Stomach (tissue), 8 donors: ENCODE measurements at regions not wholly inside any gene's neighbourhood (a gene's known extent, or its start where the extent isn't known, plus 50 kb on each side); places are given as distances from the start of the nearest gene placed in this dataset.
A peak's percentile ranks its signal among the peaks of the same experiment; 100 is the strongest.

Source experiments
- DNase-seq, 2 donors: peaks; one replicate each; pipeline versions ENCODE4 v3.0.0 to v3.0.0-alpha.2; 2013 to 2019
- H3K27ac ChIP-seq, 5 donors: fragments of 200-600 bp in 4 of 5; sonication (generic) in 4 of 5; one replicate each; pipeline ENCODE4 v1.5.1; 2013 to 2019; ENCODE audit warnings: mild to moderate bottlenecking in 1 of 5, moderate library complexity in 1 of 5
- H3K27me3 ChIP-seq, 3 donors: fragments of 200-600 bp; sonication (generic); one replicate each; pipeline ENCODE4 v1.5.1; 2017 to 2019; ENCODE audit warnings: mixed run types in 1 of 3
- H3K36me3 ChIP-seq, 4 donors: fragments of 200-600 bp; sonication (generic); 1 replicate in 3 of 4; 2 replicates in 1 of 4; pipeline ENCODE4 v1.5.1; 2016 to 2019
- H3K4me1 ChIP-seq, 4 donors: fragments of 200-600 bp; sonication (generic); one replicate each; pipeline ENCODE4 v1.5.1; 2016 to 2019
- H3K4me3 ChIP-seq, 4 donors: fragments of 200-600 bp; sonication (generic) in 3 of 4; one replicate each; pipeline ENCODE4 v1.5.1; 2016 to 2019; ENCODE audit warnings: mild to moderate bottlenecking in 1 of 4
- H3K9me3 ChIP-seq, 4 donors: fragments of 200-600 bp; sonication (generic); one replicate each; pipeline ENCODE4 v1.5.1; 2016 to 2019
- EP300 ChIP-seq: sonication (generic); formaldehyde crosslinking; IDR thresholded peaks from one replicate; pipeline ENCODE4 v1.6.1; 2017; ENCODE audit warnings: antibody characterized with exemption
- POLR2A ChIP-seq, 4 donors: fragments of 450-650 bp; IDR thresholded peaks; one replicate each; pipeline ENCODE4 v1.6.1; 2016; ENCODE audit warnings: antibody characterized with exemption in 4 of 4, control low read depth in 2 of 4, mild to moderate bottlenecking in 1 of 4, moderate library complexity in 1 of 4
- POLR2AphosphoS5 ChIP-seq, 3 donors: sonication (generic); formaldehyde crosslinking; IDR thresholded peaks; one replicate each; pipeline ENCODE4 v1.6.1; 2016; ENCODE audit warnings: antibody characterized with exemption in 3 of 3
- WGBS, 5 donors: extraction: QIAGEN DNeasy Blood & Tissue Kit in 3 of 5; methylation state at CpG; one replicate each; pipeline versions ENCODE4 v1.1.5 to v1.1.7; 2013 to 2018; 5-methylcytosine and 5-hydroxymethylcytosine counted together
- intact Hi-C: fragments of 100-400 bp; cut with DNase I; formaldehyde crosslinking; loops from one replicate; pipeline ENCODE4 v1.15.1; 2023; ENCODE audit warnings: low total_unique reads
- TF ChIP-seq, protein P1 (sequence below), 7 experiments: fragments of 450-650 bp in 4 of 7; fragments of 200-600 bp in 3 of 7; sonication (generic) in 3 of 7; IDR thresholded peaks; one replicate each; pipeline ENCODE4 v1.5.1; 2016 to 2019; ENCODE audit warnings: antibody characterized with exemption in 7 of 7, control low read depth in 2 of 7, mild to moderate bottlenecking in 1 of 7
- donor health status: healthy with polysubstance abuse.
- donor health status: Bipolar disorder and iron deficiency.
- donor health status: healthy.

DNA sequence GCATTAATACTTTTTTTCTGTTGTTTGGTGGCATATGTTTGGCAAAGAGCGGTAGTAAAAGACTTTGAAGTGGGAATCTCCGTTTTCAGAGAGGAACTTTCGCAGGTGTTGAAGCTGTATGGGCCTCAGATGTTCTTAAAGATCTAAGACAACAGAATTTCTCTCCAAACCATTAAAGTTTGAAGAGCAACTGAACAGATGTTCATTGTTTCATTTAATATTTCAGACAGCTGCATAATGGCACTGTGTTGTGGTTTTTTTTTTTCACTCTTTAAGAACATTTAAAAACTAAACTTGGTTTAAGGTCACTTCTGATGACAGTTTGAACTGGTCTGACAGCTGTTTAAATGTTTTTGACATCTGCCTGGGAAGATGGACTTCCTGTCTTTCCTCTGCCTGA, 882.7 kb upstream of the PCDH10 start:
- no peaks in the 10 kb centered on the region for H3K9me3 ChIP-seq
- intact Hi-C loops, result no loop called here
- TF ChIP-seq POLR2AphosphoS5 (IDR thresholded peaks at IDR 0.05) (no peak), EP300 (no peak), POLR2A (IDR thresholded peaks at IDR 0.05) (no peak)
- TF ChIP-seq, protein P1, sequence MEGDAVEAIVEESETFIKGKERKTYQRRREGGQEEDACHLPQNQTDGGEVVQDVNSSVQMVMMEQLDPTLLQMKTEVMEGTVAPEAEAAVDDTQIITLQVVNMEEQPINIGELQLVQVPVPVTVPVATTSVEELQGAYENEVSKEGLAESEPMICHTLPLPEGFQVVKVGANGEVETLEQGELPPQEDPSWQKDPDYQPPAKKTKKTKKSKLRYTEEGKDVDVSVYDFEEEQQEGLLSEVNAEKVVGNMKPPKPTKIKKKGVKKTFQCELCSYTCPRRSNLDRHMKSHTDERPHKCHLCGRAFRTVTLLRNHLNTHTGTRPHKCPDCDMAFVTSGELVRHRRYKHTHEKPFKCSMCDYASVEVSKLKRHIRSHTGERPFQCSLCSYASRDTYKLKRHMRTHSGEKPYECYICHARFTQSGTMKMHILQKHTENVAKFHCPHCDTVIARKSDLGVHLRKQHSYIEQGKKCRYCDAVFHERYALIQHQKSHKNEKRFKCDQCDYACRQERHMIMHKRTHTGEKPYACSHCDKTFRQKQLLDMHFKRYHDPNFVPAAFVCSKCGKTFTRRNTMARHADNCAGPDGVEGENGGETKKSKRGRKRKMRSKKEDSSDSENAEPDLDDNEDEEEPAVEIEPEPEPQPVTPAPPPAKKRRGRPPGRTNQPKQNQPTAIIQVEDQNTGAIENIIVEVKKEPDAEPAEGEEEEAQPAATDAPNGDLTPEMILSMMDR (IDR thresholded peaks at IDR 0.05), result no peak
- no peaks in the 10 kb centered on the region for H3K4me1 ChIP-seq
- no peaks in the 10 kb centered on the region for H3K36me3 ChIP-seq
- H3K4me3 ChIP-seq, result no peak overlapping the region
- WGBS, 5 donors, result 60 to 83% (median 73%) methylated on average over 3 of the region's 3 CpGs
- H3K27me3 ChIP-seq, result no peaks in the 10 kb centered on the region
- H3K27ac ChIP-seq, result no peak overlapping the region
- DNase-seq, result peak in 1 of 2 donors; percentile 5

DNA sequence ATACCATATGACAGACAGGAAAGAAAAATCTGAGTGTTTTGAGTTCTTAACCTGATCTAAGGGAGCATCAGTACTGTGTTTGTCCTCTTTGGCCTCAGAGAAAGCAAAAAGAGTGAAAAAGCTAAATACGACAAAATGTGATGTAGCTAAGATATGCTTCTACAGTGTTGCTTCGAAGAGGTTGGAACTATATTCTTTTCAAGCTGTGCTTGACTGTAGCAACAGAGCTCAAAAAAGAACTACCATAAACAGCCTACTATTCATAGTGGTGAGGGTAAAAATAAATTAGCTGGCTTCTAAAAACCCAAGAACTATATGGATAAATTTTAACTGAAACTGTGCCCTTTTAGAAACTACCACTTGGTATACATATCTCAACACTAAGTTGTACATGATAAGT, 881.8 kb upstream of the PCDH10 start:
- no peak overlapping the region for H3K4me3 ChIP-seq
- 86 to 93% (median 89%) methylated on average over 2 of the region's 2 CpGs for WGBS, 5 donors
- H3K27ac ChIP-seq, result no peak overlapping the region
- DNase-seq, result no peak
- no peaks in the 10 kb centered on the region for H3K36me3 ChIP-seq
- no peaks in the 10 kb centered on the region for H3K4me1 ChIP-seq
- TF ChIP-seq, protein P1 (IDR thresholded peaks at IDR 0.05), result no peak
- TF ChIP-seq POLR2A (IDR thresholded peaks at IDR 0.05) (no peak), POLR2AphosphoS5 (IDR thresholded peaks at IDR 0.05) (no peak), EP300 (no peak)
- no peaks in the 10 kb centered on the region for H3K27me3 ChIP-seq
- H3K9me3 ChIP-seq, result no peaks in the 10 kb centered on the region
- intact Hi-C loops, result no loop called here

DNA sequence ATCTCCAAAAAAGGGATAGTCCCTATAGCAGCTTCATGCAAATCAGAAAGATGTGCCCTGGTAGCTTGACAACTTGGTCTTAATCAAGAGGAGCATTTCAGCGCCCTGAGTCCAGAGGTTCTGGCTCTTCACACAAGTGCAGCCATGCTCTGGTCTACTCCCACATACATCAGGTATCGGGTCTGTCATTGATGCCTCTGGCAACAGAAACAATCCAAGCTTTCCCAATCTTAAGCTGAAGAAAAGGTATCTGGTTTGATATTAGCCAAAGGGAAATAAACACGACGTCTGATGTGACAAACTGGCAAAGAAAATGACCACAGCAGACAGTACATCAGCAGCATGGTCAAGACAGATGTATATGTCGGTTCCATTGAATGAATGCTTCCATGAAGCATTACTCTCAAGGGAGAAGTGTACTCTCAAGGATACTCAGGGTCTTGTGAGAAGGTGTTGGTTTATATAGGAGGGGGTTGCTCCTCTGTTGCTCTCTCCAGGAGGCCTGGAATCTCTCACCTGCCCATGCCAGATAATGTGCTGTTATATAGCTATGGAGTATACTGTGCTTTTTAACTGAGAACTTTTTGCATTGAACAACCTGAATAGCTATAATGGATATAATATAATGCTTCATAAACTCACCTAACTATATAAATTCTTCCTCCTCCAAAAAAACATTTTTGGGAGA, 879.6 kb upstream of the PCDH10 start:
- TF ChIP-seq EP300, result no peak
- TF ChIP-seq, protein P1 (IDR thresholded peaks at IDR 0.05), result no peak
- intact Hi-C loops, result no loop called here

DNA sequence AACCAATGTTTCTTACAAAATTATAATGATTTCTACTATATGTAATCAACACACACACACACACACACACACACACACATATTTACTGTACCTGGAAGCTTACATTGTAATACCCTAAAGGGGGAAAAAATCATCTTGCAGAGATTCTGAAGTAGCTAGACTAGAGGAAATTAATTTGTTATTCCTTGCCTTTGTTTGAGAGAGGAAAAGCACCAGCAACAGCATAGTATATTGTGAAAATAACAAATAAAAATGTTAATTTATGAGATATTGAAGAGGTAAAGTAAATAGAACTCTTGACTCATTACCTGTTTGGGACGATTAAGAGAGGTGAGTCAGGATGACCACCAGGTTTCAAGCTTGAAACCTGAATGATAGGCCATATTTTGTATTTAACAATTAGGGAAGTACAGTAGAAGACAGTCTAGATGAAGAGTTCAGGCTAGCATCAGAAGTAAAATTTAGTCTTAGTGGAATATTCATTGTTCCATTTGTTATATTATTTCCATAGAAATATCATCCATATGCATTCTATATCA, 873.4 kb upstream of the PCDH10 start:
- H3K27ac ChIP-seq, result no peak overlapping the region
- TF ChIP-seq POLR2AphosphoS5 (IDR thresholded peaks at IDR 0.05), result no peak
- no peak for TF ChIP-seq EP300
- TF ChIP-seq, protein P1 (IDR thresholded peaks at IDR 0.05), result no peak
- 22 to 60% (median 32%) methylated on average over 1 of the region's 1 CpG for WGBS, 5 donors
- intact Hi-C loops, result no loop called here
- H3K36me3 ChIP-seq, result no peaks in the 10 kb centered on the region
- H3K4me3 ChIP-seq, result no peak overlapping the region
- no peaks in the 10 kb centered on the region for H3K27me3 ChIP-seq
- no peak for DNase-seq
- H3K9me3 ChIP-seq, result no peaks in the 10 kb centered on the region
- H3K4me1 ChIP-seq, result no peaks in the 10 kb centered on the region

More for the DNA sequence above, 879.6 kb upstream of the PCDH10 start:
- Histone ChIP-seq H3K4me3 (no peak overlapping the region), H3K27ac (no peak overlapping the region), H3K27me3 (no peaks in the 10 kb centered on the region), H3K9me3 (no peaks in the 10 kb centered on the region), H3K4me1 (no peaks in the 10 kb centered on the region), H3K36me3 (no peaks in the 10 kb centered on the region)
- DNase-seq, result no peak
- WGBS, 5 donors, result 83 to 92% (median 91%) methylated on average over 5 of the region's 5 CpGs
